ENCODE measurements at regions not wholly inside any gene's neighbourhood (a gene's known extent, or its start where the extent isn't known, plus 50 kb on each side); places are given as distances from the start of the nearest gene placed in this dataset.

GRCh38 chr5:158178535-158178934 is 319.6 kb upstream of the CLINT1 start:
- TF ChIP-seq, protein P1, sequence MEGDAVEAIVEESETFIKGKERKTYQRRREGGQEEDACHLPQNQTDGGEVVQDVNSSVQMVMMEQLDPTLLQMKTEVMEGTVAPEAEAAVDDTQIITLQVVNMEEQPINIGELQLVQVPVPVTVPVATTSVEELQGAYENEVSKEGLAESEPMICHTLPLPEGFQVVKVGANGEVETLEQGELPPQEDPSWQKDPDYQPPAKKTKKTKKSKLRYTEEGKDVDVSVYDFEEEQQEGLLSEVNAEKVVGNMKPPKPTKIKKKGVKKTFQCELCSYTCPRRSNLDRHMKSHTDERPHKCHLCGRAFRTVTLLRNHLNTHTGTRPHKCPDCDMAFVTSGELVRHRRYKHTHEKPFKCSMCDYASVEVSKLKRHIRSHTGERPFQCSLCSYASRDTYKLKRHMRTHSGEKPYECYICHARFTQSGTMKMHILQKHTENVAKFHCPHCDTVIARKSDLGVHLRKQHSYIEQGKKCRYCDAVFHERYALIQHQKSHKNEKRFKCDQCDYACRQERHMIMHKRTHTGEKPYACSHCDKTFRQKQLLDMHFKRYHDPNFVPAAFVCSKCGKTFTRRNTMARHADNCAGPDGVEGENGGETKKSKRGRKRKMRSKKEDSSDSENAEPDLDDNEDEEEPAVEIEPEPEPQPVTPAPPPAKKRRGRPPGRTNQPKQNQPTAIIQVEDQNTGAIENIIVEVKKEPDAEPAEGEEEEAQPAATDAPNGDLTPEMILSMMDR (IDR thresholded peaks at IDR 0.05) = no peak
- no peak for TF ChIP-seq POLR2A (IDR thresholded peaks at IDR 0.05)
